Aorta (tissue), 5 donors: ENCODE measurements at regions not wholly inside any gene's neighbourhood (a gene's known extent, or its start where the extent isn't known, plus 50 kb on each side); places are given as distances from the start of the nearest gene placed in this dataset.

Source experiments
- ATAC-seq: fragments of 200-7000 bp; cut with Tn5 transposase; one replicate; pipeline ENCODE4 v1.9.1; 2022; ENCODE audit warnings: moderate library complexity; ENCODE audit not compliant: low FRiP score
- DNase-seq, 2 donors: peaks; one replicate each; pipeline ENCODE4 v3.0.0-alpha.2; 2020
- H3K27ac ChIP-seq, 2 donors: one replicate each; pipeline ENCODE4 v1.5.1; 2013; ENCODE audit warnings: low read length in 2 of 2, mild to moderate bottlenecking in 2 of 2, moderate library complexity in 2 of 2, control low read depth in 1 of 2, inconsistent platforms in 1 of 2, low read depth in 1 of 2
- H3K27me3 ChIP-seq, 2 donors: one replicate each; pipeline ENCODE4 v1.6.1; 2013; ENCODE audit warnings: control low read depth in 1 of 2, low read length in 1 of 2, mild to moderate bottlenecking in 1 of 2, moderate library complexity in 1 of 2; ENCODE audit not compliant: insufficient read depth in 2 of 2, control insufficient read depth in 1 of 2
- H3K36me3 ChIP-seq, 2 donors: one replicate each; pipeline ENCODE4 v1.6.1; 2013; ENCODE audit warnings: control low read depth in 1 of 2, low read length in 1 of 2, mild to moderate bottlenecking in 1 of 2; ENCODE audit not compliant: insufficient read depth in 2 of 2, control insufficient read depth in 1 of 2
- H3K4me1 ChIP-seq, 2 donors: one replicate each; pipeline ENCODE4 v1.6.1; 2013; ENCODE audit warnings: low read length in 2 of 2, control low read depth in 1 of 2, mild to moderate bottlenecking in 1 of 2, moderate library complexity in 1 of 2; ENCODE audit not compliant: insufficient read depth in 2 of 2, control insufficient read depth in 1 of 2
- H3K4me3 ChIP-seq, 2 donors: one replicate each; pipeline ENCODE4 v1.5.1; 2013; ENCODE audit warnings: low read length in 2 of 2, control low read depth in 1 of 2, mild to moderate bottlenecking in 1 of 2
- H3K9me3 ChIP-seq: one replicate; pipeline ENCODE4 v1.6.1; 2013; ENCODE audit warnings: mild to moderate bottlenecking, low read length; ENCODE audit not compliant: control insufficient read depth
- WGBS, 2 donors: extraction: QIAGEN DNeasy Blood & Tissue Kit; methylation state at CpG; one replicate each; pipeline ENCODE4 v1.1.7; 2013; 5-methylcytosine and 5-hydroxymethylcytosine counted together
- intact Hi-C, 2 donors: fragments of 100-400 bp; cut with DNase I; formaldehyde crosslinking; loops; one replicate each; pipeline versions ENCODE4 v1.14.2 to v1.15.0; 2022
- donor health status: healthy with polysubstance abuse.
- donor health status: Bipolar disorder and iron deficiency.
- donor health status: DM: no; HTN: no; CAD: no.
- donor health status: DM: no; HTN: no; CAD: no.
- donor health status: DM: yes; HTN: yes; CAD: no.

GRCh38 chr7:115125312-115125711 lies 203.4 kb downstream of the MDFIC start:
- DNase-seq (no peak), ATAC-seq (no peak)
- 89 to 96% methylated on average over 3 of the region's 3 CpGs for WGBS, 2 donors
- Histone ChIP-seq H3K4me1 (no peaks in the 10 kb centered on the region), H3K36me3 (no peaks in the 10 kb centered on the region), H3K9me3 (no peaks in the 10 kb centered on the region), H3K4me3 (no peak overlapping the region), H3K27ac (no peak overlapping the region), H3K27me3 (no peaks in the 10 kb centered on the region)
- intact Hi-C loops = no loop called here

GRCh38 chr7:115124409-115124939 lies 202.6 kb downstream of the MDFIC start:
- DNase-seq (no peak), ATAC-seq (no peak)
- intact Hi-C loops = no loop called here
- H3K27me3 ChIP-seq = no peaks in the 10 kb centered on the region
- no peaks in the 10 kb centered on the region for H3K4me1 ChIP-seq
- H3K27ac ChIP-seq = no peak overlapping the region
- H3K9me3 ChIP-seq = no peaks in the 10 kb centered on the region
- H3K36me3 ChIP-seq = no peaks in the 10 kb centered on the region
- no peak overlapping the region for H3K4me3 ChIP-seq

- ATAC-seq = no peak
- 96 to 97% methylated on average over 2 of the region's 2 CpGs for WGBS, 2 donors
- no peak for DNase-seq
- no peaks in the 10 kb centered on the region for H3K27me3 ChIP-seq
- no peak overlapping the region for H3K4me3 ChIP-seq
- no peak overlapping the region for H3K27ac ChIP-seq
- intact Hi-C loops = no loop called here
- H3K36me3 ChIP-seq = no peaks in the 10 kb centered on the region
- H3K9me3 ChIP-seq = no peaks in the 10 kb centered on the region
- no peaks in the 10 kb centered on the region for H3K4me1 ChIP-seq
Observed at GRCh38 chr7:115123441-115123840, 201.5 kb downstream of the MDFIC start.

- no peak overlapping the region for H3K4me3 ChIP-seq
- no peaks in the 10 kb centered on the region for H3K4me1 ChIP-seq
- no peaks in the 10 kb centered on the region for H3K36me3 ChIP-seq
- 97 to 100% methylated on average over 1 of the region's 1 CpG for WGBS, 2 donors
- ATAC-seq (no peak), DNase-seq (no peak)
- intact Hi-C loops = no loop called here
- H3K9me3 ChIP-seq = no peaks in the 10 kb centered on the region
- no peaks in the 10 kb centered on the region for H3K27me3 ChIP-seq
- no peak overlapping the region for H3K27ac ChIP-seq
Observed at GRCh38 chr7:115122388-115122787, 200.5 kb downstream of the MDFIC start.

- H3K9me3 ChIP-seq = no peaks in the 10 kb centered on the region
Observed at GRCh38 chr7:115117748-115118147, 195.9 kb downstream of the MDFIC start.

GRCh38 chr7:115116773-115117715 lies 195.2 kb downstream of the MDFIC start:
- H3K9me3 ChIP-seq = no peaks in the 10 kb centered on the region
- no peaks in the 10 kb centered on the region for H3K4me1 ChIP-seq
- WGBS, 2 donors = 96% methylated on average over 5 of the region's 5 CpGs
- intact Hi-C loops = no loop called here
- no peak for DNase-seq
- no peak overlapping the region for H3K27ac ChIP-seq
- H3K27me3 ChIP-seq = no peaks in the 10 kb centered on the region
- no peak overlapping the region for H3K4me3 ChIP-seq
- no peak for ATAC-seq
- no peaks in the 10 kb centered on the region for H3K36me3 ChIP-seq

More at GRCh38 chr7:115117748-115118147, 195.9 kb downstream of the MDFIC start:
- Histone ChIP-seq H3K36me3 (no peaks in the 10 kb centered on the region), H3K27ac (no peak overlapping the region), H3K4me1 (no peaks in the 10 kb centered on the region), H3K4me3 (no peak overlapping the region), H3K27me3 (no peaks in the 10 kb centered on the region)
- WGBS, 2 donors = 88 to 91% methylated on average over 2 of the region's 2 CpGs
- ATAC-seq (no peak), DNase-seq (no peak)
- intact Hi-C loops = no loop called here

- WGBS, 2 donors = 6 to 9% methylated on average over 3 of the region's 3 CpGs
- Histone ChIP-seq H3K4me1 (no peaks in the 10 kb centered on the region), H3K9me3 (no peaks in the 10 kb centered on the region), H3K36me3 (no peaks in the 10 kb centered on the region), H3K27ac (no peak overlapping the region), H3K27me3 (no peaks in the 10 kb centered on the region), H3K4me3 (no peak overlapping the region)
- ATAC-seq (no peak), DNase-seq (no peak)
- intact Hi-C loops = no loop called here
Observed at GRCh38 chr7:115113776-115114175, 191.9 kb downstream of the MDFIC start.

- no peak overlapping the region for H3K27ac ChIP-seq
- DNase-seq = no peak
- 95 to 98% methylated on average over 3 of the region's 3 CpGs for WGBS, 2 donors
- no peak for ATAC-seq
- H3K9me3 ChIP-seq = no peaks in the 10 kb centered on the region
- H3K36me3 ChIP-seq = no peaks in the 10 kb centered on the region
- H3K27me3 ChIP-seq = no peaks in the 10 kb centered on the region
- intact Hi-C loops = no loop called here
- H3K4me3 ChIP-seq = no peak overlapping the region
- H3K4me1 ChIP-seq = no peaks in the 10 kb centered on the region
Observed at GRCh38 chr7:115113131-115113530, 191.2 kb downstream of the MDFIC start.

GRCh38 chr7:115110523-115110922 lies 188.6 kb downstream of the MDFIC start:
- WGBS, 2 donors = 83 to 94% methylated on average over 1 of the region's 1 CpG
- no peaks in the 10 kb centered on the region for H3K4me1 ChIP-seq
- H3K4me3 ChIP-seq = no peak overlapping the region
- no peak overlapping the region for H3K27ac ChIP-seq
- no peaks in the 10 kb centered on the region for H3K36me3 ChIP-seq
- H3K27me3 ChIP-seq = no peaks in the 10 kb centered on the region
- no peak for DNase-seq
- H3K9me3 ChIP-seq = no peaks in the 10 kb centered on the region
- ATAC-seq = no peak
- intact Hi-C loops = no loop called here
